Endothelial cell (in vitro differentiated cells): ENCODE measurements at regions not wholly inside any gene's neighbourhood (a gene's known extent, or its start where the extent isn't known, plus 50 kb on each side); places are given as distances from the start of the nearest gene placed in this dataset.

Source experiments
- DNase-seq: peaks from one replicate; pipeline ENCODE4 v3.0.0; 2021; ENCODE audit warnings: low spot score
- H3K27ac Mint-ChIP-seq: one replicate; pipeline ENCODE4 v1.8.0; 2021; ENCODE audit warnings: mixed read lengths, inconsistent platforms; ENCODE audit not compliant: unreplicated experiment
- H3K27me3 Mint-ChIP-seq: one replicate; pipeline ENCODE4 v1.8.0; 2021; ENCODE audit warnings: mild to moderate bottlenecking, moderate library complexity, mixed read lengths, inconsistent platforms; ENCODE audit not compliant: unreplicated experiment
- H3K36me3 Mint-ChIP-seq: one replicate; pipeline ENCODE4 v1.8.0; 2021; ENCODE audit warnings: mild to moderate bottlenecking, low read depth, mixed read lengths, inconsistent platforms; ENCODE audit not compliant: unreplicated experiment
- H3K4me1 Mint-ChIP-seq: one replicate; pipeline ENCODE4 v1.8.0; 2021; ENCODE audit warnings: mild to moderate bottlenecking, mixed read lengths, inconsistent platforms; ENCODE audit not compliant: unreplicated experiment
- H3K4me3 Mint-ChIP-seq: one replicate; pipeline ENCODE4 v1.8.0; 2021; ENCODE audit warnings: mild to moderate bottlenecking, mixed read lengths, inconsistent platforms; ENCODE audit not compliant: unreplicated experiment
- H3K9me3 Mint-ChIP-seq: one replicate; pipeline ENCODE4 v1.8.0; 2021; ENCODE audit warnings: mixed read lengths, inconsistent platforms; ENCODE audit not compliant: unreplicated experiment
- CTCF ChIP-seq: fragments of 200-600 bp; sonication (generic); IDR thresholded peaks from one replicate; pipeline ENCODE4 v1.5.0; 2021; ENCODE audit warnings: antibody characterized with exemption; ENCODE audit not compliant: unreplicated experiment

- Mint-ChIP-seq H3K4me1 (no peaks in the 10 kb centered on the region), H3K4me3 (no peak overlapping the region), H3K27me3 (no peaks in the 10 kb centered on the region), H3K27ac (no peak overlapping the region), H3K9me3 (no peaks in the 10 kb centered on the region), H3K36me3 (no peaks in the 10 kb centered on the region)
- TF ChIP-seq CTCF: no peak
- DNase-seq: no peak
Measured at GRCh38 chr1:194044892-194045291, 858.5 kb upstream of the B3GALT2 start.

DNA sequence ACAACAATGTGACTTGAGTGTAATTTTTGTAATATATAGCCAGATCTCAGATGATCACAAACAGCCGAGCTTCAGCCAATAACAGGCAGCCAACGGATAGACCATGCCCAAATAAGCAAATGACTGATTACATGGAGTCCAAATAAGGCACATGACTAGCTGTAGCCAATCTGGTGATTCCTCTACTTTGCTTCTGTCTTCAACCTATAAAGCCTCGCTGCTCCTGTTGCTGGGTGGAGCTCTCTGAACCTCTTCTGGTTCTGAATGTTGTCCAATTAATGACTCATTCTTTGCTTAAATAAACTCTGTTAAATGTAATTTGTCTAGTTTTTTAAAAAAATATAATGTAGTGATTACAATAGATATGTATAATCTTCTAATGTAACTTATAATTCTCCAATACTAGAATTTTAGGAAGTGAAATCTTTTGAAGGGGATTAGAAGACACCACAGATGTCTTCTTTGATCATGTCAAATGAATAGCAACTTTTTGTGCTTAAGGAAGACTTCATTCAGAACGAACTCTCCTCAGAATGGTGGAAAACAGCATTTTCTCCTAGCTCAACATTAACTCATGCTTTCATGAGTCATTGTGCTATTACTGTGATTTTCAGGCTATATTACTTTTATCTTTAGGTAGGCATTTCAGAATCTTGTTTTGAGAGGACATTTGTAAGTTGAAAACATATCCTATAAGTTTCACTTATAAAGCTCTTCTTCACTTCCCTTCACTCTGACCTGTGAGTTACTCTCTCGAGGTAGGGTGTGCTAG, 857.8 kb upstream of the B3GALT2 start:
- no peak overlapping the region for H3K4me3 Mint-ChIP-seq
- H3K36me3 Mint-ChIP-seq: no peaks in the 10 kb centered on the region
- H3K9me3 Mint-ChIP-seq: no peaks in the 10 kb centered on the region
- H3K4me1 Mint-ChIP-seq: no peaks in the 10 kb centered on the region
- H3K27ac Mint-ChIP-seq: no peak overlapping the region
- H3K27me3 Mint-ChIP-seq: no peaks in the 10 kb centered on the region
- no peak for TF ChIP-seq CTCF
- DNase-seq: no peak

- H3K27ac Mint-ChIP-seq: no peak overlapping the region
- no peak for DNase-seq
- no peak for TF ChIP-seq CTCF
Measured at GRCh38 chr1:194042736-194043135, 856.3 kb upstream of the B3GALT2 start.

GRCh38 chr1:194040496-194040895, 854.1 kb upstream of the B3GALT2 start:
- Mint-ChIP-seq H3K27ac (no peak overlapping the region), H3K36me3 (no peaks in the 10 kb centered on the region), H3K27me3 (no peaks in the 10 kb centered on the region), H3K4me1 (no peaks in the 10 kb centered on the region), H3K4me3 (no peak overlapping the region), H3K9me3 (no peaks in the 10 kb centered on the region)
- no peak for DNase-seq
- no peak for TF ChIP-seq CTCF

More at GRCh38 chr1:194042736-194043135, 856.3 kb upstream of the B3GALT2 start:
- no peaks in the 10 kb centered on the region for H3K36me3 Mint-ChIP-seq
- no peaks in the 10 kb centered on the region for H3K9me3 Mint-ChIP-seq
- H3K4me3 Mint-ChIP-seq: no peak overlapping the region
- no peaks in the 10 kb centered on the region for H3K4me1 Mint-ChIP-seq
- no peaks in the 10 kb centered on the region for H3K27me3 Mint-ChIP-seq

GRCh38 chr1:194039578-194039977, 853.2 kb upstream of the B3GALT2 start:
- no peaks in the 10 kb centered on the region for H3K27me3 Mint-ChIP-seq

More at GRCh38 chr1:194039578-194039977, 853.2 kb upstream of the B3GALT2 start:
- no peak for TF ChIP-seq CTCF
- Mint-ChIP-seq H3K27ac (no peak overlapping the region), H3K9me3 (no peaks in the 10 kb centered on the region), H3K36me3 (no peaks in the 10 kb centered on the region), H3K4me3 (no peak overlapping the region), H3K4me1 (no peaks in the 10 kb centered on the region)
- DNase-seq: no peak
